Loucy (cell line): ENCODE measurements at regions not wholly inside any gene's neighbourhood (a gene's known extent, or its start where the extent isn't known, plus 50 kb on each side); places are given as distances from the start of the nearest gene placed in this dataset.

Experiments used
- CTCF ChIP-seq: fragments of 200-600 bp; sonication (generic); conservative IDR thresholded peaks from 2 replicates; pipeline ENCODE4 v1.5.1; 2014; ENCODE audit warnings: mild to moderate bottlenecking, antibody characterized with exemption, low read length
- EZH2phosphoT487 ChIP-seq: fragments of 200-600 bp; IDR thresholded peaks from 2 replicates; pipeline ENCODE4 v1.6.1; 2018; ENCODE audit warnings: antibody characterized with exemption, mild to moderate bottlenecking, moderate library complexity, borderline replicate concordance

GRCh38 chr15:50848349-50848748 is 60.1 kb upstream of the AP4E1 start:
- TF ChIP-seq CTCF (no peak), EZH2phosphoT487 (no peak)
